GM19025 (cell line): ENCODE measurements at regions not wholly inside any gene's neighbourhood (a gene's known extent, or its start where the extent isn't known, plus 50 kb on each side); places are given as distances from the start of the nearest gene placed in this dataset.
A peak's percentile ranks its signal among the peaks of the same experiment; 100 is the strongest.

Experiments
- ATAC-seq: cut with Tn5 transposase; IDR thresholded peaks from one replicate; pipeline ENCODE4 v1.9.1; 2021; ENCODE audit warnings: mild to moderate bottlenecking, low read depth, moderate library complexity; ENCODE audit not compliant: unreplicated experiment

DNA sequence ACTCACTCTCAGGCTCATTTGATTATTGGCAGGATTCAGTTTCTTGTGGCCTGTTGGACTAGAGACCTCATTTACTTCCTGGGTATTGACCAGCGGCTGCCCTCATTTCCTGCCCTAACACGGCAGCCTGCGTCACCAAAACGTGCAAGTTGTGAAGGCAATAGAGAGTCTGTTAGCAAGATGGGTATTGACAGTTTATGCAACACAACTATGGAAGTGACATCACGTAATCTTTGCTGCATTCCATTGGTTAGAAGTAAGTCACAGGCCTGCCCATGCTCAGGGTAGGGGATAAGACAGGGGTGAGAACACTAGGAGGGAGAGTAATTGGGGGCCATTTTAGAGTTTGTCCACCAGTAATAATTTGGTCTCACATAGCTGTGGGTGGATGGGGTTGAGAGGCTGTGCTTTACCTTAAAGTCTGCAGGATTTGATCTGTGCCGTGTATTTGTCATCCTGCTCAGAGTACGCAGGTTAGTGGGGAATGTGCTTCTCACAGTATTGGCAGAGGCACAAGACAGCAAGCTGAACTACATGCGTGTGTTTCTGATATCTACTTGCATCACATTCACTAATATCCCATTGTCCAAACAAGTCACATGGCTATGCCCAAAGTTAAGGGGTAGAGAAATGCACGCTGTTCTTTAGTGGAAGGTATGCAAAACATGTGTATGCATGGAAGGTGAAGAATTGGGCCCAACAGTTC, 83.3 kb downstream of the EDEM1 start:
- ATAC-seq, result no peak

GRCh38 chr3:5271372-5271683, 83.8 kb downstream of the EDEM1 start:
- no peak for ATAC-seq

DNA sequence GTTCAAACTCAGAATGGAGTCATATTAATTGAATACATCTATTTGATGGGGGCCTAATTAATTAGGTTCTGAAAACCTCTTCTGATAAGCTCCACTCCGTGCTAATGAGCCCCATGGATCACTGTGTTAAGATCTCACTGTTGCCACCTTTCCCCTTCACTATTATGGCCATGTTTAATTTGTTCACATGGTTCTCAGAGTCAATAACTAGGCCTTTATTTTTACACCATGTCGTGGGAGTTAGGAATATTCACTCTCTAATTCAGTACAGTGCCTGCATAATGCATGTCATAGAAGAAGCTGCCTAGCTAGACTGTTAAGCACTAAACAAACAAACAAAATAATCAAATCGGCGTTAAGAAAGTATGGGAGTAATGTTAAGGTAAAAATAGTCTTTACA, 84.9 kb downstream of the EDEM1 start:
- ATAC-seq, result no peak

DNA sequence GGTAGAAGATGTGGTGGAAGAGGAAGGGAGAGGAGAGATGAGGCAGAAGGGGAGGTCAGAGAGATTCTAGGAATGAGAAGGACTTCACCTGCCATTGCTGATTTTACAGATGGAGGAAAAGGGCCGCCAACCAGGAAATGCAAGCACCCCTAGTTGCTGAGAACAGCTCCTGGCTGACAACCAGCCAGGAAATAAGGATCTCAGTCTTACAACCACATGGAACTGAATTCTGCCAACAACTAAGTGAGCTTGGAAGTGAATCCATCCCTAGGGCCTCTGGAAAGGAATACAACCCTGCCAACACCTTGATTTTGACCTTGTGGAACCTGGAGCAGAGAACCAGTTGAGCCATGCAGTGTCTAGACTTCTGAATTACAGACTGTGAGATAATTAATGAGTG, 86.6 kb downstream of the EDEM1 start:
- no peak for ATAC-seq

GRCh38 chr3:5275529-5275928, 88.0 kb downstream of the EDEM1 start:
- ATAC-seq, result no peak

DNA sequence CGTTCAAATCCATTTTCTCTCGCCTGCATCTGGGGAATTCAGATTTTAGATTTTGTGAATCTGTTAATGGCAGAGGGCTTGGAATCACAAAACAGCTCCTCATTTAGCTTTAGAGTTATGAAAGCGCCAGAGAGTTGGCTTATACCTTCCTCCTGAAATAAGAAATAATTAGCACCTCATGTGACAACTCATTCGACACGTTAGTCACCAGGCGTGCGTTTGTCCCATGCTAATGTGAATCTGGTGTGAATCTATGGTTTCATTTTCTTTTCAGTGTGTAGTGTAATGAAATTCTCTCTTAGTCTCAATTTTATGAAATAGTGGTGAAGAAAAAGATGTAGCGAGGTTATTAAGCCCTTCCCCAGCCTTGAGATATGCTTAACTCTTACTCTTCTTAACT, 89.4 kb downstream of the EDEM1 start:
- no peak for ATAC-seq

DNA sequence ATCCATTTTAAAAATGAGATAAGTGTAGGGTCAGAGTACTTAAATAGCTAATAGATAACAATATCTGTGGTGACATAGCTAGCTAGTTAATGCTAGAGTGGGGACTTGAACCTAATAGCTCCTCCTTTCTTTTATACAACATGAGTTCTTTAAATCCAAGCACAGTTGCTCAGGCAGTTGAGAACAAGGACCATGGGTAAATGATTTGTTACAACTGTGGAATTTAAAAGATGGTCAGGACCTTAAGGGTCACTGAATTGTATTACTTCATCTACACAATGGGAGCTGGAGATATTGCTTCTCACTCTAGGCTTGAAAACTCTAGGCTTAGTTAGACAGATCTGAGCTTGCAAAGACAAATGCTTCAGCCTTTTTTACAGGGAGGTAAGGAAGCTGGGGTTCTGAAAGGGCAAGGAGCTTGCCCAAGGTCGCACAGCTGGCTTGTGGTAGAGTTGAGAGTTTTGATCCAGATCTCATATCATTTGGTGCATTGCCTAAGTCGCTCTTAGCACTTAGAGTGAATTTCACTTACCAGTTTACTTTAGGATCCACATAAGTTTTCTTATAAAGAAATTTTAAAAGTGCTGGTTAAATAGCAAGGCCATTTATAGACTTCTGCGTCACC, 90.2 kb downstream of the EDEM1 start:
- ATAC-seq, result no peak

DNA sequence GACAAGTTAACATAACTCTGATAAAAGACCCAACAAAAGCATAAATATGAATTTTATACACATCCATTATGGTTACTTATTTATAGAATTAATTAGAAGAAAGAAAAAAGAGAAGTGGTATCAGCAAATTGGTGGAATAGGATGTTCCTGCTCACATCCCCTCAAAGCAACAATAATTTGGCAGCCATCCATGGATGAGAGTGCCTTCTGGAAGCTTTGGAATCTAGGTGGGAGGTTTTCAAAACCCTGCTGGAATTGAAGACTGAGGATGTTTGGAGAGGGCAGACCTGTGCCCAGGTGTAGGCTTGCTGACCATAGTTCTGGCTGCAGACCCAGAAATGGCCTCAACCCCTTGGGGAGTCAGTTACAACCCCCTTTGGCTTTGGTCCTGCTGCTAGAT, 91.2 kb downstream of the EDEM1 start:
- no peak for ATAC-seq

DNA sequence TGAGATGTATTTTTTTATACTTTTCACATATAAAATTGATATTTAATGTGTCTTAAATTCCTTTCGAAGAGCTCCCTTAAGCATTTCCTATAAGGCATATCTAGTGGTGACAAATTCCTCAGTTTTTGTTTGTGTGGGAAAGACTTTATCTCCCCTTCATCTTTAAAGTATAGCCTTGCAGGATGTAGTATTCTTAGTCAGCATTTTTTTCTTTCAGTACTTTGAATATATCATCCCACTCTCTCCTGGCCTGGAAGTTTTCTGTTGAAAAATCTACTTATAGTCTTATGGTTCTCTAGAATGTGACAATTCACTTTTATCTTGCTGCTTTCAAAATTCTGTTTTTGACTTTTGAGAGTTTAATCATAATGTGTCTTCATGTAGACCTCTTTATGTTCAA, 95.2 kb downstream of the EDEM1 start:
- ATAC-seq, result no peak

DNA sequence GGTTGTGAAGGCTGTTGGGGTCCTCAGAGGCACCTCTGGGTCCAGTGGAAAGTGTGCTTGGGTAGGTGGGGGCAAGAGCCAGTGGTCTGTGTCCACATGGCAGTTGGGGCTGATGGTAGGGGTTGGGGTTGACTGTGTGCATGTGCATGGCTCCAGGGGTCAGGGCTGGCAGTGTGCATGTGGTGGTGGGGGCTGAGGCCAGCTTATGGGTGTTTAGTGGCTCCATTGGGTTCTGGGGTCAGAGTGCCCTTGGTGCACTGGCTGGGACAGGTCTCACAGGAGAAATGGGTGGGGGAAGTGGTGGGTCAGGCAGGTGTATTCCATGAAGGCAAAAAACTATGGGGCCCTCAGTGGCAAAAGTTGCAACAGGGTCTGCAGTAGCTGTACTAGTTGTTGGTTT, 97.9 kb downstream of the EDEM1 start:
- no peak for ATAC-seq

DNA sequence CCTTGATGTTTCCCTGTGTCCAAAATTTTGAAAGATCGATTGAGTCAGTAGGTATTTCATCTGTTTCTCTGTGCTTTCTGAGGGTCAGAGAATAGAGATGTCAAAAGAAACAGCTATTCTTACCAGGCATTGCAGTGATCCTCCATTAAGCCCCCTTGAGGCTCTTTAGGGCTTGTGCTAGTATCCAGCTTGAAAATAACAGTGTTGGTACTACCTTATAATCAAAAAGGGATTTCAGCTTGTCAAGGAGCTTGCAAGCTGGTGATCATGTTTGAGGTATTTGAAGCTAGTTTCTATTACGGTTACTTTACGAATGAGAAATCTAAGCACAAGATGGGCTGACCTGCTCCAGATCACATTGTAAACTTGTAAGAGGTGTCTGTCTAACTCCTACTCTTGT, 103.4 kb downstream of the EDEM1 start:
- ATAC-seq, result no peak

GRCh38 chr3:5292512-5292911, 105.0 kb downstream of the EDEM1 start:
- no peak for ATAC-seq

DNA sequence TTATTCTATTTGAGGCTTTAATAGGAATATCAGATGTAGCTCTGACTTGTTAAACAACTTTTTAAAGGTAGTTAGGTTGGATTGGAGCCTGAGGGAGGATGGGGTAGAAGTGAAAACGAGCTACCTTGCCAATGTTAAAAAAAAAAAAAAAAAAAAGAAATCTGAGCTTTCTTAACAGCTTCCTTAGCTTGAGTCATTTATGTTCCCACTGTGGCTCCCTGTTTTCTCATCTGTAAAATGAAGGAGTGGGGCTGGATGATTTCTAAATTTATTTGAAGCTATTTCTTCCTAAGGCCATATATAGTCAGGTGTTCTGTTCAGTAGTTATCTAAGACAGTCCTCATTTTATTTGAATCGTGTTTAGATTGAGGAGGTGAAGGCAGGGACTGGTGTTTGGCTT, 105.7 kb downstream of the EDEM1 start:
- ATAC-seq, result no peak

GRCh38 chr3:5294356-5294755, 106.8 kb downstream of the EDEM1 start:
- ATAC-seq, result no peak

GRCh38 chr3:5295191-5295690, 107.7 kb downstream of the EDEM1 start:
- ATAC-seq, result no peak

DNA sequence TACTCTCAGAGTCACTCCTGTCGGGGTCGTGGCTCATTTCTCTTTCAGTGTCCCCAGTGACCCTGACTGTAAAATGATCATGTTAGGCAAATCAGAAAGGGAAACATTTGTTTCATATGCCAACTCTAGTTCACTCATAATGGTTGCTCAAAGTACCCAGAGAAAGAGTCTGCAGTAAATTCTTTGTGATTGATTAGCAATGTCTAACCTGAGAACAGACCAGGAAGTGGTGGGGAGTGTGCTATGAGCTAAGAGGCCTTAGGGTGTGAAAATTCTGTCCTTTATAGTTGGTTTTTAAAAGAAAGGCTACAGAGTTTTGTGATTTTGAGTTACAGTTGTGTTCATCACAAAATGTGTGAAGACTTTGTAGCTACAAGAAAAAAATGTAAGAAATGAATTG, 108.9 kb downstream of the EDEM1 start:
- ATAC-seq, result no peak

DNA sequence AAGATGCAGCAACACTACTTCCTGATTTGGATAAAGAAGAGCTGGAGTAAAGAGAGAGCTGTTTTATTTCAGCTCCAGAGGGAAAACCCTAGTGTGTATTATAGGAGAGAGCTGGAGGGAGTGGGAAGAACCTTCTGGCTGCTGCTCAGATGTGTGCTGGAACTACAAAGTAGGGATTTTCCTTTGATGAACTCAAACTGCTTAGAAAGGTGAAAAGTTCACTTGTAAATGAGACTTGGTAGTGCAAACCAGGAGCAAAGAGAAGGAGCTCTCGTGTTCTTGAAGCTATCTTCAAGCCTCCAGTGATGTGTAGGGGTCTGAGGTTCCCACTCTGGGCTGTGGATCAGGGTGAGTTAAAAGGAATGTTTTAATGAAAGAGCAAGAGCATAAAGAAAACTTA, 110.4 kb downstream of the EDEM1 start:
- peak; percentile 4 for ATAC-seq

- ATAC-seq, result peak; percentile 95
Measured at GRCh38 chr3:5298453-5298852, 110.9 kb downstream of the EDEM1 start.

GRCh38 chr3:5299161-5299560, 111.7 kb downstream of the EDEM1 start:
- no peak for ATAC-seq

GRCh38 chr3:5300638-5301037, 113.1 kb downstream of the EDEM1 start:
- ATAC-seq, result no peak

GRCh38 chr3:5301651-5302297, 114.3 kb downstream of the EDEM1 start:
- no peak for ATAC-seq

DNA sequence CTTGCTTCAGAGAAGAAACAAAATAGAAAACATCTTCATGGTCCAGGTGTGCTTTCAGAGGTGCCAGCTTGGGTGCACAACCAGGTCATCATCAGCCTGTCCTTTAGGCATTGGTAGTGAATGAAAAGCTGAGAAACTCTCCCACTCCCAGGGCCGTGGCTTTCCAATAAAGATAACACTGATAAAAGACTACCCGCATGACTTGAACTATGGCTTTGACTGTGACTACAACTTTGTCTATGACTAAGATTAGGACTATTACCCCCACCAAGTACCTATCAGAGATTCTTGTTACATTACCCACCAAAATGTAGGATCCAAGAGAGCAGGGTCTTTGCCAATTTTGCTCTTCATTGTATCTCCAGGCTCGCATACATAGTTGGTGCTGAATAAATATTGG, 115.2 kb downstream of the EDEM1 start:
- no peak for ATAC-seq
